ELR (cell line): ENCODE measurements at regions not wholly inside any gene's neighbourhood (a gene's known extent, or its start where the extent isn't known, plus 50 kb on each side); places are given as distances from the start of the nearest gene placed in this dataset.

Experiments
- DNase-seq: peaks from one replicate; pipeline ENCODE4 v3.0.0-alpha.2; 2015; ENCODE audit warnings: low read depth

DNA sequence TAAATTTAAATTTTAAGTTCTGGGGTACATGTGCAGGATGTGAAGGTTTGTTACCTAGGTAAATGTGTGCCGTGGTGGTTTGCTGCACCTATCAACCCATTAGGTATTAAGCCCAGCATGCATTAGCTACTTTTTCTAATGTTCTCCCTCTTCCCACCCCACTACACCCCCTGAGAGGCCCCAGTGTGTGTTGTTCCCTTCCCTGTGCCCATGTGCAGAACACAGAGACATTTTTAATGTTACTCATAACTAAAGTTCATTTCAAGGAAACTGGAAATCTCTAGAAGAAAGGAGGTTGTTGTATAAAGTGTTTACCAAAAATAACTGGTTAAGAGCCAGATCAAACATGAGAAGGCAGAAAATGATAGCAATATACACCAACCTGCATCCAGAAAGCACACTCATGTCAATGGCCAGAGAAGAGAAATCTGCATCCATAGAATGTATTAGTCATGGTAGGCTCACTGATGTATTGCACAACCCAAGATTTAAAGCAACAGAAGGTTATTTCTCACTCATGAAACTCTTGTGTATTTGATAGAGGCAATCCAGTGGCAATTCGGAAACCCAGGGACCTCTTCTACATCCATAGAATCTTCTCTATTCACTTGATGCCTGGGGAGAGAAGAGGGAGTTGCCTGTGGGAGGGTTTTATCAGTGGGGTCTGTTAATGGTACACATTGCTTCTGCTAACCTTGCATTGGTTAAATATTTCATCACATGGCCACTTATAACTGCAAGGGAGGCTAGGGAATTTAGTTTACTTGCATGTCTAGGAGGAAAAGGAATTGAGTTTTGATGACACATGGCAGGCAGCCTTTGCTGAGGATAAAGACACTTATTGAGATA is 321.9 kb upstream of the RASGRP1 start:
- peak; percentile 88 for DNase-seq

DNA sequence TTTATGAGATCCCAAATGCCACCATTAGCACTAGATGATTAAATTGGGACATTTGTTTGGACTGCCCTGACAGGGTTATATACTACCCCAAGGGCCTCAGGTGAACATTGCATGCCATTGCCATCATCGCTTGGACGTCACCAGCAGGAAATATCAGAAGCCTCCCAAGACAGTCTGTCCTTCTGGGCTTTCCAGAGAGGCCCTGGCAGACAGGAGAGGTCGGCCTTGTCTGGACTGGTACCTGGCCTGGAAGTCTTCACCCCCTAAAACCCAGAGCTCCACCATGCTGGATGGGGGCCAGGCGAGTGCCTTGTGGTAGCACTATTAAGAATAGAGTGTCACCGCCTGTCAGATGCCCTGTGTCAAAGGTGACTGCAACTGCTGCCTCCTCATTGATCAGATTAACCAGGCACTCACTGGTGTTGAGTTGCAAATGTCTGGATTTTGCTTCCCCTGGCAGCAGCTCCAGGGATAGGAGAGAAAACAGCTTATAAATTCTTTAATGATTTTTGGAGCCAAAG is 324.1 kb upstream of the RASGRP1 start:
- DNase-seq: no peak

DNA sequence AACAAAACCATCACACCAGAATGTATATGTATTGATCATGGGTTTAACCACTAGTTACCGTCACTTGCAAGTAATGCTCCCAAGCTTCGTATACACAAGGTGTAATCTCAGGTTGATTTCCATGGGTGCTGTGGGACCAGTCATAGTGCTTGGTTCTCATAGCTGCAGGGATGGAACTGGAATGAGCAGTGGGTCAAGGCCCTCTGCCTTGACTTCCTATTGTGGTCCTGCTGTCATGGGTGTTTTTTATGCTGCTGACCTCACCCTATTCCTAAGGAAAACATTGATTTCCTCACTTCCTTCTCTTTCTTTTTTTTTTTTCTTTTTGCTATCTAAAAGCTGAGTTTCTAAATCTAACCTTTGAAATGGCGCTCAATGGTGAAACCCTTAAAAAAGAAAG is 325.6 kb upstream of the RASGRP1 start:
- DNase-seq: no peak

GRCh38 chr15:38893925-38894242 is 329.3 kb upstream of the RASGRP1 start:
- no peak for DNase-seq

DNA sequence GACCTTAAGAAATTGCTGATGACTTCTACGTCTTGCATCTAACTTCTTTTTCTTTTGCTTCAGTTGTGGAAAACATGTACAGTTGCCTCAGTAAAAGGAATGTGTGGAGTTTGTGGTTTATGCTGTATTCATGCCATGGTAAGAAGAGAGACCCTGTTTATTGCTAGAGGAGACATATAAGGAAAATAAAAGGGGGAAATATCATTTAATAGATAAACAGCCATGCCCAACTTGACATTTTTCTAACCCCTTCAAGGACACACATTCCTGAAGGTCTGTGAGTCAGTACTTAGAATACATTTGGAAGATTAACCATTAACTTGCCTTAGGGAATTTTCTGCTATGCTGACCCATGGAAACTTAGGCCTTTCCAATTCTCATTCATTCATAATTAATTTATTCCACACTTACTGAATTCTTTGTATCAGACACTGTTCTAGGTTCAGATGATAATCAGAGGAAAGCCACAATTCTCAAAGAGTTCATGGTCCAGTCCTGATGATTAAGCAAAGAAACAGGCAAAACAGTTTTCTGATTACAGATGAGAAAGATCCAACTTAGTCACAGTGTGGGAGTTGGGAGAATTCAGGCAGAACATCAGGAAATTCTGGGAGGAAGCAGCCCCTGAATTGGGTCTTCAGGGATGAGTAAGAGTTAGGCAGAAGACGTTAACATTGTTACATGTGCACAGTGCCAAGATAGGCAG is 329.8 kb upstream of the RASGRP1 start:
- peak; percentile 93 for DNase-seq

GRCh38 chr15:38895326-38896255 is 331.0 kb upstream of the RASGRP1 start:
- DNase-seq: peak; percentile 80

- no peak for DNase-seq
These were observed 332.0 kb upstream of the RASGRP1 start for GRCh38 chr15:38896647-38897046.

- no peak for DNase-seq
These were observed 332.9 kb upstream of the RASGRP1 start for GRCh38 chr15:38897551-38897950.

DNA sequence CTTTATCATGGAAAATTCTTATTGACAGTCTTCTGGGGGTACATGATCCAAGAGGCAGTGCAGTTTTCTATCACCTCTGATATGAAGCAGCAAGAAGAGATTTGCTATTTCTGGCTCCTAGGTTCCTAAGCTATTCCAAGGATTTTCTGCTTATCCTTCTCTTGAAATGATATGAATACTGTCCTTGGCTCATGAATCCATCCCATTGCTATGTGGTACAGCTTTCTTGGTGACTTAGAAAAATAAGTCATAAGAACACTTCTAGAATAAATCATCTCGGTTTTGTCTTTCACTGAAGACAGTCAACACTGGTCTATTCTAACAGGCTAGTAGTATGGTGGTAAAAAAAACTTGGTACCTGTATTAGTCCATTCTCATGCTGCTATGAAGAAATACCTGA is 333.6 kb upstream of the RASGRP1 start:
- DNase-seq: no peak

- peak; percentile 51 for DNase-seq
These were observed 334.7 kb upstream of the RASGRP1 start for GRCh38 chr15:38899300-38899699.

- DNase-seq: no peak
These were observed 339.7 kb upstream of the RASGRP1 start for GRCh38 chr15:38904298-38904697.

DNA sequence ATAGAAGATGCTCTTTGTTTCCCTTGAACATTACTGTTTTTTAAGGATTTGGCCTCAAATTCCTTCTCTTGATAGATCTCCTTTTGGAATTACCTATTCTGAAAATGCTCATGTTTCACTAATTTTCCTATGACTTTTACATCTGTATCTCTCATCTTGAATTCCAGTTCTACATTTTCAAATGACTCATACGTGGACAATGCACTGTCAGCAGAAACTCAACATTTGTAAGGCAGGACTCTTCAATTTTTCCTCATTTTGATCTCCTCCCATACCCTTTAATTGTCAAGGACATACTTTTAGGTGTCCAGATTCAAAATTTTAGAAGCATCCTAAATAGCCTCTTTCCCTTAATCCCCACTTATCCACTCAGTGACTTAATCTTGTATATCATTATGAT is 341.0 kb upstream of the RASGRP1 start:
- peak; percentile 43 for DNase-seq

GRCh38 chr15:38920966-38921365 is 356.4 kb upstream of the RASGRP1 start:
- no peak for DNase-seq

DNA sequence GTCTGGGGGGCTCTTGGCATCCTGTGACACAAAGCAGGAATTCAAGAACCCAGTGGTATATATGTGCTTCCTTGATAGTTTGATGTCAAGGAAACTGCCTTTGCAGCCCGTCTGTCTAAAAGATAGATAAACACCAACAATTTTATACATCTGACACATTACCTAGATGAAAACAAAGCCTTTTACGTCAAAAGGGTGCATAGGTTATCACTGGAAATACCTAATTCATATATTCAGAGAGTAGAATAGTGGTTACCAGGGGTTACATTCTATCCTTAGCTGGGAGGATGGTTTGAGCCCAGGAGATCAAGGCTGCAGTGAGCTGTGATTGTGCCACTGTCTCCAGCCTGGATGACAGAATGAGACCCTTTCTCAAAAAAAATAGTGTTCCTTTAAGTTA is 356.9 kb upstream of the RASGRP1 start:
- no peak for DNase-seq

GRCh38 chr15:38928431-38928830 is 363.8 kb upstream of the RASGRP1 start:
- DNase-seq: no peak

DNA sequence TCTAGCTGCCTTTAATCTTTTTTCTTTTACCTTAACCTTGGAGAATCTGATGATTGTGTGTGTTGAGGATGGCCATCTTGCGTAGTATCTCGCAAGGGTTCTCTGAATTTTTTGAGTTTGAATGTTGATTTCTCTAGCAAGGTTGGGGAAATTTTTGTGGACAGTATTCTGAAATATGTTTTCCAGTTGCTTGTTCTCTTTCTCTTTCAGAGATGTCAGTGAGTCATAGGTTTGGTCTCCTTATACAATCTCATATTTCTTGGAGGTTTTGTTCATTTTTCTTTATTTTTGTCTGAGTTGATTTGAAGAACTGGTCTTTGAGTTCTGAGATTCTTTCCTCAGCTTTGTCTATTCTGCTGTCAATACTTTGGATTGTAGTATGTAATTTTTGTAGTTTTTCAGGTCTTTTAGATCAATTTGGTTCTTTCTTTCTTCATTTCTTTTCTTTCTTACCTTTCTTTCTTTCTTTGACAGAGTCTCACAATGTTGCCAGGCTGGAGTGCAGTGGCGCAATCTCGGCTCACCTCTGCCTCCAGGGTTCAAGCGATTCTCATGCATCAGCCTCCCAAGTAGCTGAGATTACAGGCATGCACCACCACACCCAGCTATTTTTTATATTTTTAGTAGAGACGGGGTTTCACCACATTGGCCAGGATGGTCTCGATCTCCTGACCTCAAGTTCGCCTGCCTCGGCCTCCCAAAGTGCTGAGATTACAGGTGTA is 366.4 kb upstream of the RASGRP1 start:
- peak; percentile 23 for DNase-seq

GRCh38 chr15:38941399-38941953 is 376.9 kb upstream of the RASGRP1 start:
- DNase-seq: peak; percentile 6

GRCh38 chr15:38944536-38944935 is 379.9 kb upstream of the RASGRP1 start:
- no peak for DNase-seq

- no peak for DNase-seq
These were observed 381.1 kb upstream of the RASGRP1 start for GRCh38 chr15:38945551-38946298.

GRCh38 chr15:38954090-38954489 is 389.5 kb upstream of the RASGRP1 start:
- DNase-seq: no peak

DNA sequence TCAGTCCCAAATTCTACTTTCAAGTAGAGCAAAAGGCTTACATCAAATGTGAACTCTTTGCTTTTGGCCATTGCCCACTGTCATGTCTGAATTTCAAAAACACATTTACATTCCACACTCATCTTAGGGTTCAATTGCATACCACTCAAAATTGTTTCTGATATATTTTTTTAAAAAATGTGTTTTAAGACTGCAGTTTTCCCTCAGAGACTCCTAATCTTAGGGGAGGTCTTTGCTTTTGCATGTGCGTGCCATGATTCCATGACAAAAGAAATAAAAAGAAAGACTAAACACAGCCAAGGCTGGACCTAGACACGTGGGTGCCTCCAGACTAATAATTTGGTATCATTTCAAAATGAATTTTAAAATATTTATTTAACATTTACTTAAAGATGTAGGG is 396.8 kb upstream of the RASGRP1 start:
- DNase-seq: no peak
